ENCODE measurements at regions not wholly inside any gene's neighbourhood (a gene's known extent, or its start where the extent isn't known, plus 50 kb on each side); places are given as distances from the start of the nearest gene placed in this dataset.
"Not testable (repeated sequence)": the region's sequence is repeated elsewhere in the genome, so short reads cannot be mapped to it uniquely, and the experiment has no call there.

- TF ChIP-seq TCF4 (CRISPR knock-in tag; IDR thresholded peaks at IDR 0.05; ENCODE audit: borderline replicate concordance) (no peak), ZNF70 (CRISPR knock-in tag; IDR thresholded peaks at IDR 0.05) (no peak), POU6F1 (CRISPR knock-in tag; IDR thresholded peaks at IDR 0.05; ENCODE audit: borderline replicate concordance, low read depth) (no peak), PPARA (CRISPR knock-in tag; IDR thresholded peaks at IDR 0.05; ENCODE audit: borderline replicate concordance) (no peak), ZNF8 (CRISPR knock-in tag; IDR thresholded peaks at IDR 0.05) (no peak), ZNF565 (CRISPR knock-in tag; conservative IDR thresholded peaks at IDR 0.05; ENCODE audit: low read depth) (no peak), CREB5 (CRISPR knock-in tag; IDR thresholded peaks at IDR 0.05; ENCODE audit: low read depth) (no peak), ARNTL (CRISPR knock-in tag; IDR thresholded peaks at IDR 0.05; ENCODE audit: borderline replicate concordance, low read depth) (no peak)
- ATAC-seq, result no peak
Observed at GRCh38 chr4:147109800-147110199, 164.1 kb upstream of the TTC29 start.

GRCh38 chr4:147110473-147111367 is 165.1 kb upstream of the TTC29 start:
- no peak for TF ChIP-seq ZNF70 (CRISPR knock-in tag; IDR thresholded peaks at IDR 0.05)
- no peak for TF ChIP-seq POU6F1 (CRISPR knock-in tag; IDR thresholded peaks at IDR 0.05; ENCODE audit: borderline replicate concordance, low read depth)
- no peak for TF ChIP-seq TSHZ2 (CRISPR knock-in tag; IDR thresholded peaks at IDR 0.05)
- no peak for TF ChIP-seq RARB (CRISPR knock-in tag; IDR thresholded peaks at IDR 0.05)
- no peak for TF ChIP-seq PATZ1 (CRISPR knock-in tag; IDR thresholded peaks at IDR 0.05; ENCODE audit: borderline replicate concordance)
- TF ChIP-seq ESRRG (CRISPR knock-in tag; IDR thresholded peaks at IDR 0.05), result no peak
- no peak for TF ChIP-seq ZFP30 (CRISPR knock-in tag; IDR thresholded peaks at IDR 0.05)
- no peak for TF ChIP-seq ZFP3 (CRISPR knock-in tag; IDR thresholded peaks at IDR 0.05)
- no peak for TF ChIP-seq CSRNP3 (CRISPR knock-in tag; IDR thresholded peaks at IDR 0.05)
- no peak for TF ChIP-seq ZNF565 (CRISPR knock-in tag; conservative IDR thresholded peaks at IDR 0.05; ENCODE audit: low read depth)
- no peak for TF ChIP-seq TOX (CRISPR knock-in tag; IDR thresholded peaks at IDR 0.05; ENCODE audit: borderline replicate concordance)
- TF ChIP-seq GLIS3 (CRISPR knock-in tag; IDR thresholded peaks at IDR 0.05), result no peak
- TF ChIP-seq ISL1 (CRISPR knock-in tag; IDR thresholded peaks at IDR 0.05), result no peak
- TF ChIP-seq ZC3H10 (CRISPR knock-in tag; IDR thresholded peaks at IDR 0.05), result no peak
- no peak for TF ChIP-seq TCF4 (CRISPR knock-in tag; IDR thresholded peaks at IDR 0.05; ENCODE audit: borderline replicate concordance)
- TF ChIP-seq CSDC2 (CRISPR knock-in tag; IDR thresholded peaks at IDR 0.05), result no peak
- no peak for TF ChIP-seq ZNF8 (CRISPR knock-in tag; IDR thresholded peaks at IDR 0.05)
- TF ChIP-seq CREB5 (CRISPR knock-in tag; IDR thresholded peaks at IDR 0.05; ENCODE audit: low read depth), result no peak
- peak; percentile 62; the same call in 2 of the 3 replicates for ATAC-seq

- ATAC-seq, result not testable (repeated sequence)
Observed at GRCh38 chr4:147112196-147112595, 166.5 kb upstream of the TTC29 start.
